Kidney (tissue), 13 donors: ENCODE measurements at regions not wholly inside any gene's neighbourhood (a gene's known extent, or its start where the extent isn't known, plus 50 kb on each side); places are given as distances from the start of the nearest gene placed in this dataset.
A peak's percentile ranks its signal among the peaks of the same experiment; 100 is the strongest.

Experiments used
- DNase-seq, 5 donors: peaks; one replicate each; pipeline ENCODE4 v3.0.0-alpha.2; 2013 to 2020
- FAIRE-seq: peaks from 2 replicates; lab custom pipeline; 2012; peaks lifted over from hg19 to GRCh38; lab: Jason Lieb, UNC
- H3K27ac ChIP-seq, 2 donors: one replicate each; pipeline ENCODE4 v1.7.0; 2013; ENCODE audit warnings: low read depth in 2 of 2, low read length in 2 of 2, inconsistent platforms in 1 of 2
- H3K27me3 ChIP-seq: one replicate; pipeline ENCODE4 v1.7.1; 2013; ENCODE audit warnings: low read length, inconsistent platforms; ENCODE audit not compliant: control insufficient read depth, insufficient read depth
- H3K36me3 ChIP-seq, 3 donors: one replicate each; pipeline versions ENCODE4 v1.7.0 to v1.7.1; 2013; ENCODE audit warnings: low read length in 3 of 3, control low read depth in 1 of 3, inconsistent platforms in 1 of 3; ENCODE audit not compliant: insufficient read depth in 3 of 3, control insufficient read depth in 2 of 3
- H3K4me1 ChIP-seq, 3 donors: one replicate each; pipeline versions ENCODE4 v1.7.0 to v1.7.1; 2013; ENCODE audit warnings: low read length in 3 of 3, inconsistent platforms in 1 of 3, low read depth in 1 of 3; ENCODE audit not compliant: control insufficient read depth in 2 of 3, insufficient read depth in 2 of 3
- H3K4me3 ChIP-seq, 3 donors: one replicate each; pipeline versions ENCODE4 v1.7.0 to v1.8.1; 2013; ENCODE audit warnings: low read length in 3 of 3, control low read depth in 1 of 3, inconsistent platforms in 1 of 3
- H3K9ac ChIP-seq, 3 donors: one replicate each; pipeline versions ENCODE4 v1.7.0 to v1.7.1; 2013; ENCODE audit warnings: low read length in 3 of 3, control low read depth in 1 of 3, inconsistent platforms in 1 of 3
- H3K9me3 ChIP-seq, 3 donors: one replicate each; pipeline versions ENCODE4 v1.7.0 to v1.7.1; 2013; ENCODE audit warnings: low read length in 3 of 3, control low read depth in 1 of 3, inconsistent platforms in 1 of 3; ENCODE audit not compliant: control insufficient read depth in 2 of 3, insufficient read depth in 1 of 3
- intact Hi-C: fragments of 100-400 bp; cut with DNase I; formaldehyde crosslinking; loops from one replicate; pipeline ENCODE4 v1.11.1; 2022
- TF ChIP-seq, protein P1 (sequence below): IDR thresholded peaks from 3 replicates; pipeline ENCODE4 v1.5.1; 2012; ENCODE audit warnings: mild to moderate bottlenecking, moderate library complexity, borderline replicate concordance; ENCODE audit not compliant: insufficient read depth; ENCODE audit errors: extremely low read depth
- donor health status: control.
- donor health status: control.
- donor health status: control.
- donor health status: control.
- donor health status: control.
- donor health status: DM: yes; HTN: yes; CAD: no.
- donor health status: Normal renal cell carcinoma (clear cell type).

GRCh38 chr6:215335-216034 is 76.8 kb upstream of the DUSP22 start:
- Histone ChIP-seq H3K4me1 (no peaks in the 10 kb centered on the region), H3K36me3 (no peaks in the 10 kb centered on the region), H3K27me3 (no peaks in the 10 kb centered on the region), H3K27ac (no peak overlapping the region), H3K9ac (no peak overlapping the region), H3K4me3 (no peak overlapping the region), H3K9me3 (peaks cover 0 to 11% (median 0%) of the 10 kb centered on the region in 3 donors)
- DNase-seq (peak in 2 of 5 donors; percentile 25 to 50), FAIRE-seq (no peak)
- TF ChIP-seq, protein P1, sequence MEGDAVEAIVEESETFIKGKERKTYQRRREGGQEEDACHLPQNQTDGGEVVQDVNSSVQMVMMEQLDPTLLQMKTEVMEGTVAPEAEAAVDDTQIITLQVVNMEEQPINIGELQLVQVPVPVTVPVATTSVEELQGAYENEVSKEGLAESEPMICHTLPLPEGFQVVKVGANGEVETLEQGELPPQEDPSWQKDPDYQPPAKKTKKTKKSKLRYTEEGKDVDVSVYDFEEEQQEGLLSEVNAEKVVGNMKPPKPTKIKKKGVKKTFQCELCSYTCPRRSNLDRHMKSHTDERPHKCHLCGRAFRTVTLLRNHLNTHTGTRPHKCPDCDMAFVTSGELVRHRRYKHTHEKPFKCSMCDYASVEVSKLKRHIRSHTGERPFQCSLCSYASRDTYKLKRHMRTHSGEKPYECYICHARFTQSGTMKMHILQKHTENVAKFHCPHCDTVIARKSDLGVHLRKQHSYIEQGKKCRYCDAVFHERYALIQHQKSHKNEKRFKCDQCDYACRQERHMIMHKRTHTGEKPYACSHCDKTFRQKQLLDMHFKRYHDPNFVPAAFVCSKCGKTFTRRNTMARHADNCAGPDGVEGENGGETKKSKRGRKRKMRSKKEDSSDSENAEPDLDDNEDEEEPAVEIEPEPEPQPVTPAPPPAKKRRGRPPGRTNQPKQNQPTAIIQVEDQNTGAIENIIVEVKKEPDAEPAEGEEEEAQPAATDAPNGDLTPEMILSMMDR = no peak
- intact Hi-C loops = no loop called here

DNA sequence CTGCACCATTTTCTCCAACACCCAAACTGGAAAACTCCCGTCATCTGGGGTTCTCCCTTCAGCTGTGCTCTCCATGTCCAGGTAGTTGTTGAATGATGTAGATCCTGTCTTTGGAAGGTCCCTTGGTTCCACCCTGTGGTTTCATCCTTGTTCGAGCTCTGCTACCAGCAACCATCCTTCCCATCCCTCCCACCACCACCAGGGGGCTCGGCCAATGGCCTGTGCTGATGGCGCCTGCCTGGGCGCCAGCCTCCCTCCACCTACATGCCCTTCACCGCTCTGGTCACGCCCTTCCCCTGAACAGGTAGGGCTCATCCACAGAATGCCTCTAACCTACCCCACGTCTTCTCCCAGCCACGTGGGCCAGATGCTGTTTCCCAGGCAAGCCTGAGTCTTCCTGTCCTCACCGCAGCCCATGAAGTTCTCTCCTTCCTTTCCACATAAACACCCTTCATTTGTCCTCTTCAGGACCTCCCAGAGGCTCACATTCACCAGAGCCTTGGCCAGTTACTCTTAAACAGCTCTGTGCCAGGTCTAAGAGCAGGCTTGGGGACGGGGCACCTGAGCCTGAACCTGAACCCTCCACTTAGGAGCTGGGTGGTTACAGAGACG is 75.1 kb upstream of the DUSP22 start:
- Histone ChIP-seq H3K27me3 (no peaks in the 10 kb centered on the region), H3K36me3 (no peaks in the 10 kb centered on the region), H3K4me3 (no peak overlapping the region), H3K27ac (no peak overlapping the region), H3K9me3 (peaks cover 0 to 11% (median 0%) of the 10 kb centered on the region in 3 donors), H3K4me1 (no peaks in the 10 kb centered on the region), H3K9ac (no peak overlapping the region)
- DNase-seq (no peak), FAIRE-seq (no peak)
- TF ChIP-seq, protein P1 = peak; percentile 5
- intact Hi-C loops = no loop called here

- Histone ChIP-seq H3K4me1 (no peaks in the 10 kb centered on the region), H3K4me3 (no peak overlapping the region), H3K9ac (no peak overlapping the region), H3K36me3 (no peaks in the 10 kb centered on the region), H3K9me3 (peaks cover 0 to 11% (median 0%) of the 10 kb centered on the region in 3 donors), H3K27ac (no peak overlapping the region), H3K27me3 (no peaks in the 10 kb centered on the region)
- intact Hi-C loops = no loop called here
- TF ChIP-seq, protein P1 = no peak
- DNase-seq (peak in 4 of 5 donors; percentile 59 to 71 (median 65)), FAIRE-seq (no peak)
Observed at GRCh38 chr6:218153-219018, 73.9 kb upstream of the DUSP22 start.
